Lower leg skin (tissue), 3 donors: ENCODE measurements at regions not wholly inside any gene's neighbourhood (a gene's known extent, or its start where the extent isn't known, plus 50 kb on each side); places are given as distances from the start of the nearest gene placed in this dataset.

Experiments
- CTCF ChIP-seq, 3 donors: fragments of 450-650 bp; IDR thresholded peaks; one replicate each; pipeline ENCODE4 v1.5.1; 2016; ENCODE audit warnings: antibody characterized with exemption in 3 of 3, mild to moderate bottlenecking in 3 of 3, moderate library complexity in 2 of 3
- POLR2A ChIP-seq, 2 donors: fragments of 450-650 bp; IDR thresholded peaks; one replicate each; pipeline ENCODE4 v1.6.1; 2016 to 2017; ENCODE audit warnings: antibody characterized with exemption in 2 of 2, mild to moderate bottlenecking in 1 of 2, moderate library complexity in 1 of 2

GRCh38 chr17:69762359-69762758 lies 312.7 kb upstream of the KCNJ16 start:
- TF ChIP-seq CTCF (IDR thresholded peaks at IDR 0.05), result no peak
- TF ChIP-seq POLR2A (IDR thresholded peaks at IDR 0.05), result no peak
